Psoas muscle (tissue), 7 donors: ENCODE measurements at regions not wholly inside any gene's neighbourhood (a gene's known extent, or its start where the extent isn't known, plus 50 kb on each side); places are given as distances from the start of the nearest gene placed in this dataset.

Source experiments
- ATAC-seq, 4 donors: fragments of 200-7000 bp; cut with Tn5 transposase; one replicate each; pipeline ENCODE4 v1.9.1; 2020; ENCODE audit warnings: moderate library complexity in 3 of 4, mild to moderate bottlenecking in 2 of 4
- DNase-seq, 2 donors: peaks; one replicate each; pipeline ENCODE4 v3.0.0-alpha.2; 2020
- H3K27ac ChIP-seq: fragments of 200-600 bp; one replicate; pipeline ENCODE4 v1.8.0; 2022
- H3K27me3 ChIP-seq, 3 donors: fragments of 200-600 bp in 1 of 3; one replicate each; pipeline versions ENCODE4 v1.6.1 to v1.8.0; 2013 to 2022; ENCODE audit warnings: low read length in 2 of 3, mild to moderate bottlenecking in 2 of 3, moderate library complexity in 1 of 3; ENCODE audit not compliant: insufficient read depth in 3 of 3
- H3K36me3 ChIP-seq, 2 donors: fragments of 200-600 bp in 1 of 2; one replicate each; pipeline versions ENCODE4 v1.6.1 to v1.8.0; 2013 to 2022; ENCODE audit warnings: low read depth in 1 of 2, mild to moderate bottlenecking in 1 of 2, moderate library complexity in 1 of 2; ENCODE audit not compliant: insufficient read depth in 1 of 2
- H3K4me1 ChIP-seq: fragments of 200-600 bp; one replicate; pipeline ENCODE4 v1.8.0; 2022
- H3K4me3 ChIP-seq: fragments of 200-600 bp; one replicate; pipeline ENCODE4 v1.8.0; 2022; ENCODE audit warnings: mild to moderate bottlenecking
- H3K9me3 ChIP-seq: fragments of 200-600 bp; one replicate; pipeline ENCODE4 v1.8.0; 2022
- WGBS, 3 donors: extraction: QIAGEN DNeasy Blood & Tissue Kit; methylation state at CpG; one replicate each; pipeline versions ENCODE4 v1.1.6 to v1.1.7; 2013; 5-methylcytosine and 5-hydroxymethylcytosine counted together
- intact Hi-C, 2 donors: fragments of 100-400 bp; cut with DNase I; formaldehyde crosslinking; loops; one replicate each; pipeline versions ENCODE4 v1.11.0 to v1.14.2; 2022
- TF ChIP-seq, protein P1 (sequence below): fragments of 200-600 bp; IDR thresholded peaks from one replicate; pipeline ENCODE4 v1.8.0; 2022; ENCODE audit warnings: antibody characterized with exemption
- donor health status: healthy with polysubstance abuse.
- donor health status: DM: no; HTN: no; CAD: no; lungs with moderate emphysema.
- donor health status: Bipolar disorder and iron deficiency.
- donor health status: healthy.
- donor health status: DM: yes; HTN: yes; CAD: no.
- donor health status: DM: no; HTN: no; CAD: no.
- donor health status: DM: yes; HTN: yes; CAD: no.

DNA sequence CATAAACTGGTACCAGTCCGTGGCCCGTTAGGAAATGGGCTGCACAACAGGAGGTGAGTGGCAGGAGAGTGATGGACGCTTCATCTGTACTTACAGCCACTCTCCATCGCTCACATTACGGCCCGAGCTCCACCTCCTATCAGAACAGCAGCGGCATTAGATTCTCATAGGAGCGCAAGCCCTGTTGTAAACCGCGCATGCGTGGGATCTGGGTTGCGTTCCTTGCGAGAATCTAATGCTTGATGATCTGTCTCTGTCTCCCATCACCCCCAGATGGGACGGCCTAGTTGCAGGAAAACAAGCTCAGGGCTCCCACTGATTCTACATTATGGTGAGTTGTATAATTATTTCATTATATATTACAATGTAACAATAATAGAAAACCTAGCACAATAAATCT lies 480.4 kb downstream of the CCDC171 start:
- intact Hi-C loops: no loop called here
- H3K27ac ChIP-seq: no peak overlapping the region
- no peaks in the 10 kb centered on the region for H3K4me1 ChIP-seq
- DNase-seq (no peak), ATAC-seq (no peak)
- TF ChIP-seq, protein P1, sequence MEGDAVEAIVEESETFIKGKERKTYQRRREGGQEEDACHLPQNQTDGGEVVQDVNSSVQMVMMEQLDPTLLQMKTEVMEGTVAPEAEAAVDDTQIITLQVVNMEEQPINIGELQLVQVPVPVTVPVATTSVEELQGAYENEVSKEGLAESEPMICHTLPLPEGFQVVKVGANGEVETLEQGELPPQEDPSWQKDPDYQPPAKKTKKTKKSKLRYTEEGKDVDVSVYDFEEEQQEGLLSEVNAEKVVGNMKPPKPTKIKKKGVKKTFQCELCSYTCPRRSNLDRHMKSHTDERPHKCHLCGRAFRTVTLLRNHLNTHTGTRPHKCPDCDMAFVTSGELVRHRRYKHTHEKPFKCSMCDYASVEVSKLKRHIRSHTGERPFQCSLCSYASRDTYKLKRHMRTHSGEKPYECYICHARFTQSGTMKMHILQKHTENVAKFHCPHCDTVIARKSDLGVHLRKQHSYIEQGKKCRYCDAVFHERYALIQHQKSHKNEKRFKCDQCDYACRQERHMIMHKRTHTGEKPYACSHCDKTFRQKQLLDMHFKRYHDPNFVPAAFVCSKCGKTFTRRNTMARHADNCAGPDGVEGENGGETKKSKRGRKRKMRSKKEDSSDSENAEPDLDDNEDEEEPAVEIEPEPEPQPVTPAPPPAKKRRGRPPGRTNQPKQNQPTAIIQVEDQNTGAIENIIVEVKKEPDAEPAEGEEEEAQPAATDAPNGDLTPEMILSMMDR: no peak
- peaks cover 0 to 1% (median 0%) of the 10 kb centered on the region in 3 donors for H3K27me3 ChIP-seq
- no peak overlapping the region for H3K4me3 ChIP-seq
- H3K36me3 ChIP-seq: no peaks in the 10 kb centered on the region
- no peaks in the 10 kb centered on the region for H3K9me3 ChIP-seq
- 96 to 98% (median 97%) methylated on average over 14 of the region's 14 CpGs for WGBS, 3 donors

DNA sequence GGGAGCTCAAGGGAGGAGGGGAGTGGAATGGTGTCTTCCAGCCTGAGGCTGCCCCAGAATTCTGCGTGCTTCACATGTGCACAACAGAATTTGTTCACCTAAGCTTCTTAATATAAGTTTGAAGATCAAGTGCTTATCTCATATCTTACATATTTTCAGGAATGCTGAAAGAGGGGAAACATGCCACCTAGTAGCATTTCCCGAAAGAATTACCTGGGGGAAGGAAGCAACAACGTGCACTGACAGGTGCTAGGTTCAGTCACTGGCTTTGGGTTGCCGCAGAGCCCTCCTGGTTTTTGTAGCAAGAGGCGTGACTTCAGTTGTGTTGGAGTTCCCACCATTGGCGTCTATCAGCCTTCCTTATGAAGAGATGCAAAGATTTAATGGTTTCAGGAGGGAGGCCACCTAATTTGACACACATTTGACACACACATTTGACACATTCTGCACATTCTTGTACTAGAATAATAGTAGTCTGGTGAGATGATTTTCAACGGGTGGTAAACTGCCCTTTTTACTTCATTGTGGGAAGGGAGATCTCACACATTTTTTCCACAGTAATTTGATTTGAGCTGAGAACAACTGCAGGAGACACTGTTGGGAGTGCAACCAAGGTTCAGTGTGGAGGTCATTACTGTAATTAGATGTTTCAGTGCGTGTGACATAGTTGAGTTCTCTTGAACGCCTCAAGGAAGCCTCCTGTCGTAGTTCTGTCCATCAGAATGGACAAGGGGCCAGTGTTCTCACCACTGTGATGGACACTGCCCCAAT lies 481.3 kb downstream of the CCDC171 start:
- H3K9me3 ChIP-seq: no peaks in the 10 kb centered on the region
- no peak overlapping the region for H3K4me3 ChIP-seq
- H3K27ac ChIP-seq: no peak overlapping the region
- intact Hi-C loops: no loop called here
- ATAC-seq (no peak), DNase-seq (no peak)
- TF ChIP-seq, protein P1: no peak
- whole genome bisulfite sequencing, 3 donors: 45 to 60% (median 46%) methylated on average over 10 of the region's 10 CpGs
- H3K4me1 ChIP-seq: no peaks in the 10 kb centered on the region
- H3K36me3 ChIP-seq: no peaks in the 10 kb centered on the region
- no peaks in the 10 kb centered on the region for H3K27me3 ChIP-seq

DNA sequence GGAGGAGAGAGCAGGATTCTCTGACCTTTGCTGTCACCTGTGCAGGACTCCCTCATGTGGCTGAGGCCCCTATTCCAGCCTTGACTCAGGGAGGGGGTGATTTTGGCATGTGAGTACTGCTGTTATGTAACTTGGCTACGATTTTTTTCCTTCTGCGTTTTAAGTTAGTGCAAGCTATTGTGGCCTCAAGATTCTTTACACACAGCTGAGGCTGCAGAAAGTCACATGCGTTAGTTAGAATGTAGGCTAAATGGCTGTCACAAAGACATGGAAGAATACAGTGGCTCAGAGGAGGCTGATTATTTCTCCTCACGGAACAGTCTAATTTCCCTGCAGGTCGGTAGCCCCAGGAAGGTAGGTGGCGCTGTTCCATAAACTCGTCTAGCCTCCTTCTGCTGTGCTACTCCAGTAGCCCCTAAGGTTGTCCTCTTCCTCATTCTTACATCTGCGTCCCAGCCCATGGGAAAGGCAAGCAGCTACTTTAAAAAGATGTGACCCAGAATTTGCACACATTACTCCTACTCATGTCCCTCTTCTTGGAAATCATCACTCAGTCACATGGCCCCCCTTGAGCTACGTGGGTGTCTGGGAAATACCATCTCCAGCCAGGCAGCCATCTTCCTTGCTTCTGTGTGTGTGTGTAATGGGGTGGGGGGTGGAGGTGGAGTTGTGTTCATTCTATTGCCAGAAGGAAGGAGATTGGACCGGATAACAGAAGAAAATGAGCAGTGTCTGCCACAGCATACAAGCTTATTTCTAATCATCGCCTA lies 486.6 kb downstream of the CCDC171 start:
- TF ChIP-seq, protein P1: no peak
- H3K4me1 ChIP-seq: no peaks in the 10 kb centered on the region
- 52 to 63% (median 55%) methylated on average over 11 of the region's 11 CpGs for WGBS, 3 donors
- H3K36me3 ChIP-seq: no peaks in the 10 kb centered on the region
- no peak overlapping the region for H3K27ac ChIP-seq
- ATAC-seq (no peak), DNase-seq (no peak)
- H3K9me3 ChIP-seq: no peaks in the 10 kb centered on the region
- no peaks in the 10 kb centered on the region for H3K27me3 ChIP-seq
- intact Hi-C loops: no loop called here
- H3K4me3 ChIP-seq: no peak overlapping the region

DNA sequence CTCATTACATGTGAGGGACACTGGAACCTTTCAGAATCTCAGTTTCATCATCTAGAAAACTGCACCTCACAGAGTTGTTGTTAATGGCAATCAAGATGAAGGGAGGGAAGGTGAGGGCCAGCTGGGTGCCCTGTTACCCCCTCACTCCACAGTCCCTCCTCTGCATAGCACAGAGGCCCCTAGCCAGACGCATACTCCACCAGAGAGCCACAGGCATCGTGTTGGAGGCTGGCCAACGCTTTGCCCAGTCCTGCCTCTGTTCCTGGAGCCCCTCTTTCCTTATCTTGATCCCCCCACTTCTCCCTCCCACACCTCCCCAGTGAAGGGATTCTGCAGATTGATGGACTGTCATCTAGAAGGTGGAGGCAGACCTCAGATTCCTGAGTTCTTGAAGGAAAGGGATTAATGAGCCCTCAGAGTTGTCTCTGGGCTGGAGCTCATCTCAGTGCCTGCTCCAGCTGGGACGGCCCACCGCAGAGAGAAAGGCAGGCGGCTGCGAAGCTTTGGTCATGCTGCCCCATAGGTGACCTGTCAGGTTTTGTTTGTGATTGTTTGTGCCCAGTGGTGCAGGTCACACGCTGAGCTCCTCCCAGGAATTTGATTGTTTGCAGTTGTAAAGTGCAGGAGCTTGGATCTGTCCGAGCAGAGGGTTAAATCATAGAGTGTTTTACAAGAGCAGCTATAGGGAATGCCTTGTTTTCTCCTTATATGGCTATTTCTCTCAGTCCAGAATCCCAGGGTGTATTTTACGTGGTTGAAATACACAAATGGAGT lies 487.3 kb downstream of the CCDC171 start:
- Histone ChIP-seq H3K36me3 (no peaks in the 10 kb centered on the region), H3K9me3 (no peaks in the 10 kb centered on the region), H3K27ac (no peak overlapping the region), H3K4me1 (no peaks in the 10 kb centered on the region), H3K27me3 (no peaks in the 10 kb centered on the region), H3K4me3 (no peak overlapping the region)
- ATAC-seq: no peak
- DNase-seq: no peak
- TF ChIP-seq, protein P1: no peak
- 66 to 80% (median 79%) methylated on average over 10 of the region's 10 CpGs for WGBS, 3 donors
- intact Hi-C loops: no loop called here
